ENCODE measurements at regions not wholly inside any gene's neighbourhood (a gene's known extent, or its start where the extent isn't known, plus 50 kb on each side); places are given as distances from the start of the nearest gene placed in this dataset.

- TF ChIP-seq CTCF (conservative IDR thresholded peaks at IDR 0.05; ENCODE audit: low read length) (no peak), EZH2phosphoT487 (IDR thresholded peaks at IDR 0.05; ENCODE audit: borderline replicate concordance) (no peak)
- no peaks in the 10 kb centered on the region for H3K79me2 ChIP-seq (ENCODE audit: insufficient read depth, low read length)
- no peaks in the 10 kb centered on the region for H4K20me1 ChIP-seq (ENCODE audit: insufficient read depth, low read length, poor library complexity, severe bottlenecking)
- no peak overlapping the region for H2AFZ ChIP-seq (ENCODE audit: low read length)
- H3K36me3 ChIP-seq (ENCODE audit: insufficient read depth, low read length), result no peaks in the 10 kb centered on the region
- H3K27me3 ChIP-seq (ENCODE audit: insufficient read depth, low read length, poor library complexity, severe bottlenecking), result no peaks in the 10 kb centered on the region
- no peaks in the 10 kb centered on the region for H3F3A ChIP-seq (ENCODE audit: low read depth)
- no peak overlapping the region for H3K9ac ChIP-seq (ENCODE audit: low read depth, low read length, poor library complexity, severe bottlenecking)
- H3K4me1 ChIP-seq (ENCODE audit: insufficient read depth, low read length, poor library complexity, severe bottlenecking), result no peaks in the 10 kb centered on the region
- no peaks in the 10 kb centered on the region; the same call in 1 of the 2 replicates for H3K9me3 ChIP-seq (ENCODE audit: insufficient read depth, low read depth, low read length)
- H3K4me3 ChIP-seq (ENCODE audit: low read length, poor library complexity, severe bottlenecking), result no peak overlapping the region
- no peaks in the 10 kb centered on the region for H3K9me2 ChIP-seq (replicated peaks; ENCODE audit: low read depth, low read length)
- no peak overlapping the region for H3K4me2 ChIP-seq (ENCODE audit: low read depth, low read length, poor library complexity, severe bottlenecking)
Observed at GRCh38 chr10:33612116-33612515, 277.6 kb upstream of the NRP1 start.

- Histone ChIP-seq H3K36me3 (ENCODE audit: insufficient read depth, low read length) (no peaks in the 10 kb centered on the region), H3K79me2 (ENCODE audit: insufficient read depth, low read length) (no peaks in the 10 kb centered on the region), H3K4me2 (ENCODE audit: low read depth, low read length, poor library complexity, severe bottlenecking) (no peak overlapping the region), H3K4me3 (ENCODE audit: low read length, poor library complexity, severe bottlenecking) (no peak overlapping the region), H3K4me1 (ENCODE audit: insufficient read depth, low read length, poor library complexity, severe bottlenecking) (no peaks in the 10 kb centered on the region), H4K20me1 (ENCODE audit: insufficient read depth, low read length, poor library complexity, severe bottlenecking) (no peaks in the 10 kb centered on the region), H3F3A (ENCODE audit: low read depth) (no peaks in the 10 kb centered on the region), H3K9me3 (ENCODE audit: insufficient read depth, low read depth, low read length) (no peaks in the 10 kb centered on the region; the same call in 1 of the 2 replicates), H3K27me3 (ENCODE audit: insufficient read depth, low read length, poor library complexity, severe bottlenecking) (no peaks in the 10 kb centered on the region), H3K9me2 (replicated peaks; ENCODE audit: low read depth, low read length) (no peaks in the 10 kb centered on the region), H2AFZ (ENCODE audit: low read length) (no peak overlapping the region), H3K9ac (ENCODE audit: low read depth, low read length, poor library complexity, severe bottlenecking) (no peak overlapping the region)
- TF ChIP-seq CTCF (conservative IDR thresholded peaks at IDR 0.05; ENCODE audit: low read length), result no peak
- TF ChIP-seq EZH2phosphoT487 (IDR thresholded peaks at IDR 0.05; ENCODE audit: borderline replicate concordance), result no peak
Observed at GRCh38 chr10:33611423-33611822, 277.0 kb upstream of the NRP1 start.

- Histone ChIP-seq H3K4me2 (ENCODE audit: low read depth, low read length, poor library complexity, severe bottlenecking) (no peak overlapping the region), H3F3A (ENCODE audit: low read depth) (no peaks in the 10 kb centered on the region), H3K4me1 (ENCODE audit: insufficient read depth, low read length, poor library complexity, severe bottlenecking) (no peaks in the 10 kb centered on the region), H3K9me2 (replicated peaks; ENCODE audit: low read depth, low read length) (no peaks in the 10 kb centered on the region), H3K9me3 (ENCODE audit: insufficient read depth, low read depth, low read length) (no peaks in the 10 kb centered on the region; the same call in 1 of the 2 replicates), H2AFZ (ENCODE audit: low read length) (no peak overlapping the region), H3K36me3 (ENCODE audit: insufficient read depth, low read length) (no peaks in the 10 kb centered on the region), H3K27me3 (ENCODE audit: insufficient read depth, low read length, poor library complexity, severe bottlenecking) (no peaks in the 10 kb centered on the region), H3K4me3 (ENCODE audit: low read length, poor library complexity, severe bottlenecking) (no peak overlapping the region), H3K9ac (ENCODE audit: low read depth, low read length, poor library complexity, severe bottlenecking) (no peak overlapping the region), H3K79me2 (ENCODE audit: insufficient read depth, low read length) (no peaks in the 10 kb centered on the region), H4K20me1 (ENCODE audit: insufficient read depth, low read length, poor library complexity, severe bottlenecking) (no peaks in the 10 kb centered on the region)
- TF ChIP-seq EZH2phosphoT487 (IDR thresholded peaks at IDR 0.05; ENCODE audit: borderline replicate concordance), result no peak
- TF ChIP-seq CTCF (conservative IDR thresholded peaks at IDR 0.05; ENCODE audit: low read length), result no peak
Observed at GRCh38 chr10:33609546-33609945, 275.1 kb upstream of the NRP1 start.
